GM12891 (cell line): ENCODE measurements at regions not wholly inside any gene's neighbourhood (a gene's known extent, or its start where the extent isn't known, plus 50 kb on each side); places are given as distances from the start of the nearest gene placed in this dataset.

ENCODE experiments used
- POLR2A ChIP-seq: IDR thresholded peaks from 2 replicates; pipeline ENCODE4 v1.6.1; 2011; ENCODE audit warnings: low read depth, low read length, control low read depth
- POLR2AphosphoS5 ChIP-seq: IDR thresholded peaks from 2 replicates; pipeline ENCODE4 v1.6.1; 2011; ENCODE audit warnings: low read depth, low read length, control low read depth
- POU2F2 ChIP-seq: IDR thresholded peaks from 2 replicates; pipeline ENCODE4 v1.6.1; 2011; ENCODE audit warnings: low read depth, mild to moderate bottlenecking, control low read depth, low read length, moderate library complexity
- TAF1 ChIP-seq: IDR thresholded peaks from 2 replicates; pipeline ENCODE4 v1.6.1; 2011; ENCODE audit warnings: low read depth, low read length, control low read depth

DNA sequence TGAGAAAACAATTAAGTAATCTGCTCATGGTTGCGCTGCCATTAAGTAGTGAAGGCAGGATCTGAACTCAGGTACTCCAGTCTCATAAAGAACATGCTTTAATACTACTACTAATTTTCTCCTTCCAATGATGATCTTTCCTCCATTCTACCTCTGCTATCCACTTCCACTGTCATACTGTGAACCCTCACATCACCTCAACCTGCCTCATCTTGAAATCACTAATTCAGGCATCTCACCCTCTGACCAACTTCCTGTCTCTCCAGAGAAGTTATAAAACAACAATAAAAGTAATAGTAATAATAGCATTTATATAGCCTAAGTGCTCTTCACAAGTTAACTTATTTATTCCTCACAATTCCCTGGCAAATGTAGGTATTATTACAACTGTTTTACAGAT lies 57.1 kb upstream of the PSMA1 start:
- TF ChIP-seq POLR2A (no peak), POU2F2 (no peak), POLR2AphosphoS5 (no peak), TAF1 (no peak)
